HG03457 (cell line): ENCODE measurements at regions not wholly inside any gene's neighbourhood (a gene's known extent, or its start where the extent isn't known, plus 50 kb on each side); places are given as distances from the start of the nearest gene placed in this dataset.
A peak's percentile ranks its signal among the peaks of the same experiment; 100 is the strongest.

Source experiments
- ATAC-seq: cut with Tn5 transposase; IDR thresholded peaks from one replicate; pipeline ENCODE4 v1.9.1; 2021; ENCODE audit warnings: moderate number of reproducible peaks; ENCODE audit not compliant: unreplicated experiment

GRCh38 chr12:91432089-91432488 is 249.5 kb upstream of the DCN start:
- no peak for ATAC-seq

- no peak for ATAC-seq
These were observed 241.9 kb upstream of the DCN start for GRCh38 chr12:91424506-91424905.

GRCh38 chr12:91423693-91424050 is 241.1 kb upstream of the DCN start:
- ATAC-seq: no peak

GRCh38 chr12:91422811-91423692 is 240.4 kb upstream of the DCN start:
- no peak for ATAC-seq

- no peak for ATAC-seq
These were observed 239.5 kb upstream of the DCN start for GRCh38 chr12:91422127-91422526.

- ATAC-seq: no peak
These were observed 237.2 kb upstream of the DCN start for GRCh38 chr12:91419809-91420208.

- ATAC-seq: no peak
These were observed 235.8 kb upstream of the DCN start for GRCh38 chr12:91418221-91419090.

GRCh38 chr12:91417650-91418049 is 235.0 kb upstream of the DCN start:
- no peak for ATAC-seq

GRCh38 chr12:91414636-91415035 is 232.0 kb upstream of the DCN start:
- ATAC-seq: no peak

- no peak for ATAC-seq
These were observed 231.2 kb upstream of the DCN start for GRCh38 chr12:91413581-91414546.

- ATAC-seq: peak; percentile 44
These were observed 224.3 kb upstream of the DCN start for GRCh38 chr12:91406920-91407341.

GRCh38 chr12:91404441-91404840 is 221.8 kb upstream of the DCN start:
- no peak for ATAC-seq

GRCh38 chr12:91401190-91401589 is 218.6 kb upstream of the DCN start:
- no peak for ATAC-seq

- no peak for ATAC-seq
These were observed 217.7 kb upstream of the DCN start for GRCh38 chr12:91400271-91400670.

- ATAC-seq: no peak
These were observed 215.4 kb upstream of the DCN start for GRCh38 chr12:91397866-91398532.

- ATAC-seq: no peak
These were observed 213.7 kb upstream of the DCN start for GRCh38 chr12:91396293-91396692.

GRCh38 chr12:91395628-91396135 is 213.1 kb upstream of the DCN start:
- no peak for ATAC-seq

GRCh38 chr12:91394903-91395302 is 212.3 kb upstream of the DCN start:
- ATAC-seq: no peak

- ATAC-seq: no peak
These were observed 206.0 kb upstream of the DCN start for GRCh38 chr12:91388573-91388972.
